Parathyroid adenoma (tissue), 2 donors: ENCODE measurements at regions not wholly inside any gene's neighbourhood (a gene's known extent, or its start where the extent isn't known, plus 50 kb on each side); places are given as distances from the start of the nearest gene placed in this dataset.

Experiments
- H2AFZ ChIP-seq: fragments of 300-600 bp; sonication (generic); one replicate; pipeline ENCODE4 v1.7.0; 2017; ENCODE audit warnings: antibody characterized with exemption, mild to moderate bottlenecking
- H3K27ac ChIP-seq: fragments of 300-600 bp; sonication (generic); one replicate; pipeline ENCODE4 v1.7.0; 2017
- H3K27me3 ChIP-seq: fragments of 300-600 bp; sonication (generic); one replicate; pipeline ENCODE4 v1.7.0; 2017; ENCODE audit warnings: low read length; ENCODE audit not compliant: control insufficient read depth, insufficient read depth
- H3K36me3 ChIP-seq: fragments of 300-600 bp; sonication (generic); one replicate; pipeline ENCODE4 v1.7.0; 2017; ENCODE audit warnings: low read length; ENCODE audit not compliant: control insufficient read depth, insufficient read depth
- H3K4me1 ChIP-seq: fragments of 300-600 bp; sonication (generic); one replicate; pipeline ENCODE4 v1.7.0; 2017; ENCODE audit warnings: control low read depth
- H3K4me2 ChIP-seq: fragments of 300-600 bp; sonication (generic); one replicate; pipeline ENCODE4 v1.7.0; 2017; ENCODE audit warnings: low read length
- H3K4me3 ChIP-seq: fragments of 300-600 bp; sonication (generic); one replicate; pipeline ENCODE4 v1.7.0; 2017; ENCODE audit warnings: low read depth, low read length
- H3K79me2 ChIP-seq: fragments of 300-600 bp; sonication (generic); one replicate; pipeline ENCODE4 v1.7.0; 2017; ENCODE audit warnings: control low read depth
- H3K9ac ChIP-seq: fragments of 300-600 bp; sonication (generic); one replicate; pipeline ENCODE4 v1.7.0; 2017; ENCODE audit warnings: mild to moderate bottlenecking
- H3K9me3 ChIP-seq: fragments of 300-600 bp; sonication (generic); one replicate; pipeline ENCODE4 v1.7.0; 2017; ENCODE audit warnings: low read length; ENCODE audit not compliant: control insufficient read depth
- CTCF ChIP-seq: fragments of 300-600 bp; sonication (generic); IDR thresholded peaks from one replicate; pipeline ENCODE4 v1.7.0; 2017; ENCODE audit warnings: antibody characterized with exemption, mild to moderate bottlenecking
- donor health status: primary hyperparathyroidism.

- H3K4me2 ChIP-seq, result no peak overlapping the region
- H3K9me3 ChIP-seq, result no peaks in the 10 kb centered on the region
- H3K4me3 ChIP-seq, result no peak overlapping the region
- TF ChIP-seq CTCF, result no peak
- no peaks in the 10 kb centered on the region for H3K27me3 ChIP-seq
- no peak overlapping the region for H3K27ac ChIP-seq
- no peak overlapping the region for H2AFZ ChIP-seq
- no peaks in the 10 kb centered on the region for H3K4me1 ChIP-seq
- H3K36me3 ChIP-seq, result no peaks in the 10 kb centered on the region
- no peaks in the 10 kb centered on the region for H3K79me2 ChIP-seq
- H3K9ac ChIP-seq, result no peak overlapping the region
These were observed 557.2 kb upstream of the SUCLG2 start for GRCh38 chr3:68211637-68212036.

- H3K27ac ChIP-seq, result no peak overlapping the region
- no peaks in the 10 kb centered on the region for H3K36me3 ChIP-seq
- H3K79me2 ChIP-seq, result no peaks in the 10 kb centered on the region
- no peak overlapping the region for H3K9ac ChIP-seq
- no peak overlapping the region for H3K4me2 ChIP-seq
- H3K27me3 ChIP-seq, result no peaks in the 10 kb centered on the region
- H2AFZ ChIP-seq, result no peak overlapping the region
- no peak for TF ChIP-seq CTCF
- H3K4me3 ChIP-seq, result no peak overlapping the region
- no peaks in the 10 kb centered on the region for H3K9me3 ChIP-seq
- H3K4me1 ChIP-seq, result no peaks in the 10 kb centered on the region
These were observed 556.2 kb upstream of the SUCLG2 start for GRCh38 chr3:68210635-68211034.

- Histone ChIP-seq H3K4me1 (no peaks in the 10 kb centered on the region), H3K79me2 (no peaks in the 10 kb centered on the region), H3K27ac (no peak overlapping the region), H3K36me3 (no peaks in the 10 kb centered on the region), H3K27me3 (no peaks in the 10 kb centered on the region), H3K4me2 (no peak overlapping the region), H2AFZ (no peak overlapping the region), H3K4me3 (no peak overlapping the region), H3K9me3 (peaks cover 3% of the 10 kb centered on the region), H3K9ac (no peak overlapping the region)
- TF ChIP-seq CTCF, result no peak
These were observed 552.9 kb upstream of the SUCLG2 start for GRCh38 chr3:68207327-68207726.

- Histone ChIP-seq H3K9me3 (peaks cover 3% of the 10 kb centered on the region), H3K4me1 (no peaks in the 10 kb centered on the region), H3K27ac (no peak overlapping the region), H3K9ac (no peak overlapping the region), H3K4me2 (no peak overlapping the region), H3K36me3 (no peaks in the 10 kb centered on the region), H3K79me2 (no peaks in the 10 kb centered on the region), H3K27me3 (no peaks in the 10 kb centered on the region), H2AFZ (no peak overlapping the region), H3K4me3 (no peak overlapping the region)
- no peak for TF ChIP-seq CTCF
These were observed 552.2 kb upstream of the SUCLG2 start for GRCh38 chr3:68206524-68207117.

GRCh38 chr3:68186733-68187132, 532.3 kb upstream of the SUCLG2 start:
- Histone ChIP-seq H3K4me2 (no peak overlapping the region), H3K4me3 (no peak overlapping the region), H3K27me3 (no peaks in the 10 kb centered on the region), H3K79me2 (no peaks in the 10 kb centered on the region), H3K9ac (no peak overlapping the region), H3K4me1 (no peaks in the 10 kb centered on the region), H3K27ac (no peak overlapping the region), H3K36me3 (no peaks in the 10 kb centered on the region), H2AFZ (no peak overlapping the region), H3K9me3 (no peaks in the 10 kb centered on the region)
- TF ChIP-seq CTCF, result no peak
